ENCODE measurements at regions not wholly inside any gene's neighbourhood (a gene's known extent, or its start where the extent isn't known, plus 50 kb on each side); places are given as distances from the start of the nearest gene placed in this dataset.

DNA sequence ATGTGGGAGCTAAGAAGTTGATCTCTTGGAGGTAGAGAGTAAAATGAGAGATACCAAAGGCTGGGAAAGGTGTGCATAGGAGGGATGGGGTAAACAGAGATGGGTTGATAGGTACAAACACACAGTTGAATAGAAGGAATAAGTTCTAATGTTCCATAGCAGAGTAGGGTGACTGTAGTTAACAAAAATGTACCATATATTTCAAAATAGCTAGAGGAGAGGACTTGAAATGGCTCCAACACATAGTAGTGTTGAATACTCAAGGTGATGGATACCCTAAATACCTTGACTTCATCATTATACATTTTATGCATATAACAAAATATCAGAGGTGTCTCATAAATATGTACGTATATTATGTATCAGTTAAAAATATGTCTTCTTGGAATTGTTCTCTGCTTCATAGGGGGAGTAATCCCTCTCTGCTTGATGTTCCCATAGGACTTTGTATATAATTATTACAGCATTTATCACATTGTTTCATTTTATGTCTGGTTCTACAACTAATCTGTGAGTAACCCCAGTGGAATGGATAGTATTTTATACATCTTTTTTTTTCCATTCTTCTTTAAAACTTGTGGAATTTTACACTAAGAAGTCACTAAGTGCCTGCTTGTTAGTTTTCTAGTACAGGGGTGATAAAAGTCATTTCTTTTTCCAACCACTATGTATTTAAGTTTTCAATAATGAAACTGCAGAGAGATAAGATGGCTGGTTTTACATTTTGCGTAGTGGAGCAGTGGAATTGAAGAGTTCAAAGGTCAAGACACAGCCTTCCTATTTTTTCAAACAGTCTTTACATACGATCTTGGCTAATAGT, 1940.0 kb upstream of the SEL1L start:
- H3K4me3 ChIP-seq = no peak overlapping the region

DNA sequence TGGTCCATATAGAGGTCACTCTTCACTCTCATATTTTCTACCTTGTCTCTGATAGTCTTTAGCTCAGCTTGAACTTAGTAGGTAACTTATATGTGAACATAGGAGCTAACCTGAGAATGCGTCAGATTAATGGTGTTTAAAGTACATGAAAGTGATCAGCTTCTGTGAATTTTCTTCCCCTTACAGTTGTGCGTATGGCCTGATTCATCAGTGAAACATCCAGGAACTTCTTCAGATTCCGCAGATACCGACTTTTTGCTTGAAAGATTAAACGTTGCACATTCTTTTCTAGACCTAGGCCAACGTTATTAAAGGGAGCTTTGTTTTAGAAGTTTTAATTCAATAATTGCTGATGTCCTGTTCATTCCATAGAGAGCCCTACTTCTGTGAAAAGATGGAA, 1945.1 kb upstream of the SEL1L start:
- no peaks in the 10 kb centered on the region for H3K4me1 ChIP-seq
- TF ChIP-seq, protein P1, sequence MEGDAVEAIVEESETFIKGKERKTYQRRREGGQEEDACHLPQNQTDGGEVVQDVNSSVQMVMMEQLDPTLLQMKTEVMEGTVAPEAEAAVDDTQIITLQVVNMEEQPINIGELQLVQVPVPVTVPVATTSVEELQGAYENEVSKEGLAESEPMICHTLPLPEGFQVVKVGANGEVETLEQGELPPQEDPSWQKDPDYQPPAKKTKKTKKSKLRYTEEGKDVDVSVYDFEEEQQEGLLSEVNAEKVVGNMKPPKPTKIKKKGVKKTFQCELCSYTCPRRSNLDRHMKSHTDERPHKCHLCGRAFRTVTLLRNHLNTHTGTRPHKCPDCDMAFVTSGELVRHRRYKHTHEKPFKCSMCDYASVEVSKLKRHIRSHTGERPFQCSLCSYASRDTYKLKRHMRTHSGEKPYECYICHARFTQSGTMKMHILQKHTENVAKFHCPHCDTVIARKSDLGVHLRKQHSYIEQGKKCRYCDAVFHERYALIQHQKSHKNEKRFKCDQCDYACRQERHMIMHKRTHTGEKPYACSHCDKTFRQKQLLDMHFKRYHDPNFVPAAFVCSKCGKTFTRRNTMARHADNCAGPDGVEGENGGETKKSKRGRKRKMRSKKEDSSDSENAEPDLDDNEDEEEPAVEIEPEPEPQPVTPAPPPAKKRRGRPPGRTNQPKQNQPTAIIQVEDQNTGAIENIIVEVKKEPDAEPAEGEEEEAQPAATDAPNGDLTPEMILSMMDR (IDR thresholded peaks at IDR 0.05) = no peak
- TF ChIP-seq POLR2AphosphoS5 (IDR thresholded peaks at IDR 0.05; ENCODE audit: insufficient read depth in 1 of 2, low read depth in 1 of 2) = no peak
- TF ChIP-seq POLR2A (IDR thresholded peaks at IDR 0.05) = no peak
- no peak for DNase-seq (ENCODE audit: extremely low spot score in 2 of 2)
- no peaks in the 10 kb centered on the region for H3K27me3 ChIP-seq
- no peaks in the 10 kb centered on the region for H3K36me3 ChIP-seq
- H3K9me3 ChIP-seq = no peaks in the 10 kb centered on the region
- H3K27ac ChIP-seq = no peak overlapping the region
- H3K4me3 ChIP-seq = no peak overlapping the region
- intact Hi-C loops (cut with DNase I) = no loop called here

More for the DNA sequence above, 1940.0 kb upstream of the SEL1L start:
- H3K36me3 ChIP-seq = no peaks in the 10 kb centered on the region
- TF ChIP-seq, protein P1 (IDR thresholded peaks at IDR 0.05) = no peak
- TF ChIP-seq POLR2AphosphoS5 (IDR thresholded peaks at IDR 0.05; ENCODE audit: insufficient read depth in 1 of 2, low read depth in 1 of 2) (no peak), POLR2A (IDR thresholded peaks at IDR 0.05) (no peak)
- H3K9me3 ChIP-seq = no peaks in the 10 kb centered on the region
- no peak overlapping the region for H3K27ac ChIP-seq
- no peaks in the 10 kb centered on the region for H3K4me1 ChIP-seq
- H3K27me3 ChIP-seq = no peaks in the 10 kb centered on the region
- DNase-seq (ENCODE audit: extremely low spot score in 2 of 2) = no peak
- intact Hi-C loops (cut with DNase I) = no loop called here

DNA sequence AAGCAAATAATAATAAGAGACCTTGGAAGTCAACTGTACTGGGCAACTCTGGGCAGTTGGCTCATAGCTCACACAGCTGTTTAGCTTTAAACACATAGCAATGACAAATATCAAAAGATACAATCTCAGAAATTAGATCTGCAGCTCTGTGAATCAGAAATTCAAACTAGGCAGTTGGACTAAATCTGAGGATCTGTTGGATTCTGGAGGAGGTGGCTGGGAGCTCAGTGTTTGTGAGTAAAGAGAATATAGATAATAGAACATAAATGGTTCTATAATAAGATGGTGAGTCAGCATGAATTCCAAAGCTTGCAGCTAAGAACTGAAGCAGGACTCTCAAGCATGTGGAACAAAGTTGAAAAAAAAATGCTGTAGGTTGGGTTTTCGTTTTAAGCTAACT, 1949.4 kb upstream of the SEL1L start:
- H3K27ac ChIP-seq = no peak overlapping the region
- H3K4me3 ChIP-seq = no peak overlapping the region
- DNase-seq (ENCODE audit: extremely low spot score in 2 of 2) = no peak
- H3K4me1 ChIP-seq = no peaks in the 10 kb centered on the region
- H3K36me3 ChIP-seq = no peaks in the 10 kb centered on the region
- intact Hi-C loops (cut with DNase I) = no loop called here
- no peaks in the 10 kb centered on the region for H3K9me3 ChIP-seq
- H3K27me3 ChIP-seq = no peaks in the 10 kb centered on the region
- TF ChIP-seq, protein P1 (IDR thresholded peaks at IDR 0.05) = no peak
- TF ChIP-seq POLR2A (IDR thresholded peaks at IDR 0.05) = no peak
- no peak for TF ChIP-seq POLR2AphosphoS5 (IDR thresholded peaks at IDR 0.05; ENCODE audit: insufficient read depth in 1 of 2, low read depth in 1 of 2)

DNA sequence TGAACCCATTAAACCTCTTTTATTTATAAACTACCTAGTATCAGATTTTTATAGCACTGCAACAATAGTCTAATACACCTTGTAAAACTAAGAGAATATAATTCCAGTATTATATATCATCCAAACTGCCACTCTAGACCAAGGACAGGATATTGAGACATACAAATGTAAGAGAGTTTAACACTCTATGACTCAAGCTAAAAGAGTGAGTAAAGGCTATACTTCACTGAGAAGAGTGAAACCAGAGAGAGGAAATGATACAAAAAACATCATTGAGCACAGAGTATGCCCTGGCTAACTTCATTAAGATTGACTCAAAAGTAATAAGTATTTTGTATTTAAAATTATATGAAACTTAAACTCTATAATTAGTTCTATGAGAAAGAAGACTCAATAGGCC, 1951.9 kb upstream of the SEL1L start:
- H3K9me3 ChIP-seq = no peaks in the 10 kb centered on the region
- no peaks in the 10 kb centered on the region for H3K4me1 ChIP-seq
- H3K4me3 ChIP-seq = no peak overlapping the region
- intact Hi-C loops (cut with DNase I) = no loop called here
- no peaks in the 10 kb centered on the region for H3K36me3 ChIP-seq
- DNase-seq (ENCODE audit: extremely low spot score in 2 of 2) = no peak
- no peaks in the 10 kb centered on the region for H3K27me3 ChIP-seq
- TF ChIP-seq POLR2AphosphoS5 (IDR thresholded peaks at IDR 0.05; ENCODE audit: insufficient read depth in 1 of 2, low read depth in 1 of 2) = no peak
- TF ChIP-seq, protein P1 (IDR thresholded peaks at IDR 0.05) = no peak
- H3K27ac ChIP-seq = no peak overlapping the region

DNA sequence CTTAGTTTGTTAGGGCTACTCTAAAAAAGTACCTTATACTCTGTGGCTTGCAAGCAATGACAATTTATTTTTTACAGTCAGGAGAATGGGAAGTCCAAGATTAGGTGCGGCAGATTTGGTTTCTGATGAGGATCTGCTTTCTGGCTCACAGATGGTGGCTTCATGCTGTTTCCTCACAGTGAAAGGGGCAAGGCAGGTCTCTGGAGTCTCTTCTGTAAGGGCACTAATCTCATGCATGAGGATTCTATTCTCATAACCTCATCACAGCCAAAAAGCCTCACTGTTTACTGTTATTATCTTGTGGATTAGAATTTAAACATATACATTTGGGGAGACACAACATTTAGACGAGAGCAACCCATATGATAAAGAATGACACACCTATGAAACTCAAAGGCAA, 1957.4 kb upstream of the SEL1L start:
- no peaks in the 10 kb centered on the region for H3K9me3 ChIP-seq
- no peak for DNase-seq (ENCODE audit: extremely low spot score in 2 of 2)
- no peaks in the 10 kb centered on the region for H3K36me3 ChIP-seq
- no peak overlapping the region for H3K4me3 ChIP-seq
- TF ChIP-seq, protein P1 (IDR thresholded peaks at IDR 0.05) = no peak
- intact Hi-C loops (cut with DNase I) = no loop called here
- no peaks in the 10 kb centered on the region for H3K4me1 ChIP-seq
- no peaks in the 10 kb centered on the region for H3K27me3 ChIP-seq
- H3K27ac ChIP-seq = no peak overlapping the region

Data from vagina (tissue), 2 donors.